PC-9 (cell line): ENCODE measurements at regions not wholly inside any gene's neighbourhood (a gene's known extent, or its start where the extent isn't known, plus 50 kb on each side); places are given as distances from the start of the nearest gene placed in this dataset.

Experiments
- BruUV-seq: library from RNA; stranded (reverse); fragments of 400-500 nt; replicated peaks from 2 replicates; lab custom pipeline; 2021; lab: Mats Ljungman, UMichigan
- CTCF ChIA-PET: fragments of 300-600 bp; sonication (Branson Sonifier 250); formaldehyde crosslinking; loops from one replicate; lab custom pipeline; 2022; ENCODE audit warnings: antibody characterized with exemption; lab: Charles Lee
- POLR2A ChIA-PET: fragments of 300-600 bp; sonication (Branson Sonifier 250); formaldehyde crosslinking; loops from one replicate; lab custom pipeline; 2022; ENCODE audit warnings: antibody characterized with exemption; ENCODE audit not compliant: unreplicated experiment; lab: Charles Lee
- DNase-seq, 2 experiments: peaks; one replicate each; pipeline versions ENCODE4 v3.0.0 to v3.0.0-alpha.2; 2015 to 2022; ENCODE audit warnings: mixed read lengths in 1 of 2
- H2AFZ ChIP-seq: fragments of 200-600 bp; sonication (generic); 2 replicates; pipeline ENCODE4 v1.8.1; 2017; ENCODE audit warnings: antibody characterized with exemption
- H3F3A ChIP-seq: fragments of 200-600 bp; sonication (generic); 2 replicates; pipeline ENCODE4 v1.8.1; 2017; ENCODE audit warnings: antibody characterized with exemption, mild to moderate bottlenecking, low read depth; ENCODE audit not compliant: insufficient read depth
- H3K27ac ChIP-seq: fragments of 200-600 bp; sonication (generic); 2 replicates; pipeline ENCODE4 v1.6.1; 2016; ENCODE audit warnings: mixed run types
- H3K27me3 ChIP-seq: fragments of 200-600 bp; sonication (generic); 2 replicates; pipeline ENCODE4 v1.6.1; 2016; ENCODE audit warnings: low read depth, mixed run types; ENCODE audit not compliant: insufficient read depth
- H3K36me3 ChIP-seq: fragments of 200-600 bp; sonication (generic); 2 replicates; pipeline ENCODE4 v1.6.1; 2016; ENCODE audit warnings: low read depth, mixed run types
- H3K4me1 ChIP-seq: fragments of 200-600 bp; sonication (generic); replicated peaks from 2 replicates; pipeline ENCODE4 v1.6.1; 2016; ENCODE audit warnings: mixed run types; ENCODE audit not compliant: insufficient read depth
- H3K4me2 ChIP-seq: fragments of 200-600 bp; sonication (generic); 2 replicates; pipeline ENCODE4 v1.6.1; 2017; ENCODE audit warnings: mixed run types
- H3K4me3 ChIP-seq: fragments of 200-600 bp; sonication (generic); 2 replicates; pipeline ENCODE4 v1.6.1; 2016; ENCODE audit warnings: mixed run types
- H3K79me2 ChIP-seq: fragments of 200-600 bp; sonication (generic); 2 replicates; pipeline ENCODE4 v1.6.1; 2017; ENCODE audit warnings: low read depth, mixed run types
- H3K9me2 ChIP-seq: fragments of 200-600 bp; sonication (generic); 2 replicates; pipeline ENCODE4 v1.8.1; 2017; ENCODE audit warnings: mild to moderate bottlenecking; ENCODE audit not compliant: insufficient read depth
- H3K9me3 ChIP-seq: fragments of 200-600 bp; sonication (generic); 2 replicates; pipeline ENCODE4 v1.8.1; 2016; ENCODE audit warnings: low read depth; ENCODE audit not compliant: insufficient read depth
- H4K20me1 ChIP-seq: fragments of 200-600 bp; sonication (generic); 2 replicates; pipeline ENCODE4 v1.8.1; 2017; ENCODE audit not compliant: insufficient read depth
- EZH2 ChIP-seq: fragments of 200-600 bp; sonication (generic); IDR thresholded peaks from 2 replicates; pipeline ENCODE4 v1.8.0; 2017; ENCODE audit warnings: antibody characterized with exemption, low read depth
- intact Hi-C: fragments of 100-400 bp; cut with micrococcal nuclease; formaldehyde crosslinking; loops from one replicate; pipeline ENCODE4 v1.10.0; 2022; ENCODE audit not compliant: unreplicated experiment
- TF ChIP-seq, protein P1 (sequence below): fragments of 200-600 bp; sonication (generic); conservative IDR thresholded peaks from 2 replicates; pipeline ENCODE4 v1.6.1; 2017; ENCODE audit warnings: mixed run types, antibody characterized with exemption, mild to moderate bottlenecking, moderate library complexity

DNA sequence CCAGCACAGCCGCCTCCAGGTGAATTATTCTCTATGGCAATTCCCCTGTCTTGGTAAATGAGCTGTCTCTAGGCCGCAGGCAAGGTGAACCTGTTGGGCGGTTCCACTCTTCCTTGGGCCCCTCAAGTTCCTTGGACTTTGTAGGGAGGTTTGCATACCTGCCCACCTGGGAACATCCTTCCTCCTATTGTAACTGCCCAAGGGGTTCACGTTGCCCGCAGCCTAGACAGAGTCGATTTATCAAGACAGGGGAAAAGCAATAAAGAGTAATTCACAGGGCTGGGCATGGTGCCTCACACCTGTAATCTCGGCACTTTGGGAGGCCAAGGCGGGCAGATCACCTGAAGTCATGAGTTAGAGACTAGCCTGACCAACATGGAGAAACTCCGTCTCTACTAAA is 122.5 kb downstream of the KCNJ18 start:
- DNase-seq: no peak
- Histone ChIP-seq H3K4me2 (no peak overlapping the region), H3K79me2 (no peaks in the 10 kb centered on the region), H3K9me2 (no peaks in the 10 kb centered on the region), H3K36me3 (no peaks in the 10 kb centered on the region), H3F3A (no peaks in the 10 kb centered on the region), H2AFZ (no peak overlapping the region), H4K20me1 (no peaks in the 10 kb centered on the region), H3K27ac (no peak overlapping the region), H3K27me3 (peaks cover 38% of the 10 kb centered on the region), H3K9me3 (no peaks in the 10 kb centered on the region), H3K4me3 (no peak overlapping the region), H3K4me1 (no peaks in the 10 kb centered on the region)
- BruUV-seq: no TSS peak
- TF ChIP-seq, protein P1, sequence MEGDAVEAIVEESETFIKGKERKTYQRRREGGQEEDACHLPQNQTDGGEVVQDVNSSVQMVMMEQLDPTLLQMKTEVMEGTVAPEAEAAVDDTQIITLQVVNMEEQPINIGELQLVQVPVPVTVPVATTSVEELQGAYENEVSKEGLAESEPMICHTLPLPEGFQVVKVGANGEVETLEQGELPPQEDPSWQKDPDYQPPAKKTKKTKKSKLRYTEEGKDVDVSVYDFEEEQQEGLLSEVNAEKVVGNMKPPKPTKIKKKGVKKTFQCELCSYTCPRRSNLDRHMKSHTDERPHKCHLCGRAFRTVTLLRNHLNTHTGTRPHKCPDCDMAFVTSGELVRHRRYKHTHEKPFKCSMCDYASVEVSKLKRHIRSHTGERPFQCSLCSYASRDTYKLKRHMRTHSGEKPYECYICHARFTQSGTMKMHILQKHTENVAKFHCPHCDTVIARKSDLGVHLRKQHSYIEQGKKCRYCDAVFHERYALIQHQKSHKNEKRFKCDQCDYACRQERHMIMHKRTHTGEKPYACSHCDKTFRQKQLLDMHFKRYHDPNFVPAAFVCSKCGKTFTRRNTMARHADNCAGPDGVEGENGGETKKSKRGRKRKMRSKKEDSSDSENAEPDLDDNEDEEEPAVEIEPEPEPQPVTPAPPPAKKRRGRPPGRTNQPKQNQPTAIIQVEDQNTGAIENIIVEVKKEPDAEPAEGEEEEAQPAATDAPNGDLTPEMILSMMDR: no peak
- TF ChIP-seq EZH2: no peak
- intact Hi-C loops: no loop called here
- ChIA-PET POLR2A (no interaction called here), CTCF (no interaction called here)

DNA sequence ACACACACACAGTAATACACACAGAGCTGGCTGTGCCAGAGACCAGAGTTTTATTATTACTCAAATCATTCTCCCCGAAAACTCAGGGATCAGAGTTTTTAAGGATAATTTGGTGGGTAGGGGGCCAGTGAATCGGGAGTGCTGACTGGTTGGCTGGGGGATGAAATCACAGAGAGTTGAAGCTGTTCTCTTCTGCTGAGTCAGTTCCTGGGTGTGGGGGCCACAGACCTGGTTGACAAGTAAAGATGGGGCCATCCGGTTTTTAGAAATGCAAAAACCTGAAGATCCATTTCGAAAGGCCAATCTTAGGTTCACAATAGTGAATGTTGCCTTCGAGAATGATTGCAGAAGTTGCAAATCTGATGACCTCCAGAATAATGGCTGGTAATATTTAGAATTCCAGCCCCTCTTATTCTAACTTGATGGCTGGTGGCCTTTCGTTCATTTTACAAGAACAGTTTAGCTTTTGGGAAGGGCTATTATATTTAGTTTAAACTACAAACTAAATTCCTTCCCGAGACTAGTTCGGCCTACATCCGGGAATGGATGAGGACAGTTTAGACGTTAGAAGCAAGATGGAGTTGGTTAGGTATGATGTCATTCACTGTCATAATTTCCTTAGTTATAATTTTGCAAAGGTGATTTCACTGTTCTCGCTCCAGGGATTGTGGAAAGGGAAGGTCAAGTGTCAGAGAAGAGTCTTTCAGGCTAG is 123.2 kb downstream of the KCNJ18 start:
- BruUV-seq: no TSS peak
- Histone ChIP-seq H3K4me1 (no peaks in the 10 kb centered on the region), H3K27me3 (peaks cover 45% of the 10 kb centered on the region), H3F3A (no peaks in the 10 kb centered on the region), H3K27ac (no peak overlapping the region), H2AFZ (no peak overlapping the region), H3K9me2 (no peaks in the 10 kb centered on the region), H3K4me3 (no peak overlapping the region), H3K9me3 (no peaks in the 10 kb centered on the region), H3K4me2 (no peak overlapping the region), H4K20me1 (no peaks in the 10 kb centered on the region), H3K79me2 (no peaks in the 10 kb centered on the region), H3K36me3 (no peaks in the 10 kb centered on the region)
- CTCF ChIA-PET: no interaction called here
- TF ChIP-seq, protein P1: no peak
- TF ChIP-seq EZH2: no peak
- POLR2A ChIA-PET: no interaction called here
- DNase-seq: peak in 1 of 2 experiments; percentile 35
- intact Hi-C loops: no loop called here

GRCh38 chr17:21816592-21817567 is 124.6 kb downstream of the KCNJ18 start:
- peak in 1 of 2 experiments; percentile 28 for DNase-seq
- intact Hi-C loops: no loop called here
- POLR2A ChIA-PET: no interaction called here

More at GRCh38 chr17:21816592-21817567, 124.6 kb downstream of the KCNJ18 start:
- Histone ChIP-seq H3K9me2 (no peaks in the 10 kb centered on the region), H3K4me2 (no peak overlapping the region), H4K20me1 (no peaks in the 10 kb centered on the region), H3K79me2 (no peaks in the 10 kb centered on the region), H3K27me3 (peaks cover 57% of the 10 kb centered on the region), H3K36me3 (no peaks in the 10 kb centered on the region), H3K4me1 (no peaks in the 10 kb centered on the region), H3K9me3 (no peaks in the 10 kb centered on the region), H3K4me3 (no peak overlapping the region), H2AFZ (no peak overlapping the region), H3K27ac (no peak overlapping the region), H3F3A (no peaks in the 10 kb centered on the region)
- CTCF ChIA-PET: no interaction called here
- no peak for TF ChIP-seq EZH2
- no TSS peak for BruUV-seq
